Astrocyte (in vitro differentiated cells and primary cell): ENCODE measurements at regions not wholly inside any gene's neighbourhood (a gene's known extent, or its start where the extent isn't known, plus 50 kb on each side); places are given as distances from the start of the nearest gene placed in this dataset.

Source experiments
- DNase-seq: peaks from one replicate; pipeline ENCODE4 v3.0.0-alpha.2; 2010; ENCODE audit warnings: low read depth
- FAIRE-seq: peaks from 2 replicates; lab custom pipeline; 2011; peaks lifted over from hg19 to GRCh38; lab: Jason Lieb, UNC
- H2AFZ ChIP-seq: 2 replicates; pipeline ENCODE4 v1.6.0; 2012; ENCODE audit warnings: low read depth, low read length, inconsistent platforms
- H3K27ac ChIP-seq: 2 replicates; pipeline ENCODE4 v1.5.1; 2011; ENCODE audit warnings: low read depth, low read length, inconsistent platforms
- H3K27me3 ChIP-seq: 2 replicates; pipeline ENCODE4 v1.6.0; 2011; ENCODE audit warnings: low read length, inconsistent platforms; ENCODE audit not compliant: insufficient read depth
- H3K36me3 ChIP-seq: 2 replicates; pipeline ENCODE4 v1.5.1; 2011; ENCODE audit warnings: low read length, inconsistent platforms; ENCODE audit not compliant: insufficient read depth
- H3K4me1 ChIP-seq: 2 replicates; pipeline ENCODE4 v1.5.1; 2011; ENCODE audit warnings: low read length, inconsistent platforms; ENCODE audit not compliant: insufficient read depth
- H3K4me2 ChIP-seq: 2 replicates; pipeline ENCODE4 v1.6.0; 2012; ENCODE audit warnings: low read length, inconsistent platforms
- H3K4me3 ChIP-seq: 2 replicates; pipeline ENCODE4 v1.5.1; 2011; ENCODE audit warnings: low read depth, mild to moderate bottlenecking, low read length, inconsistent platforms; ENCODE audit not compliant: insufficient read depth
- H3K79me2 ChIP-seq: 2 replicates; pipeline ENCODE4 v1.6.0; 2012; ENCODE audit warnings: mild to moderate bottlenecking, low read length, inconsistent platforms; ENCODE audit not compliant: insufficient read depth
- H3K9ac ChIP-seq: 2 replicates; pipeline ENCODE4 v1.6.0; 2012; ENCODE audit warnings: mild to moderate bottlenecking, low read length, inconsistent platforms
- H3K9me3 ChIP-seq: 2 replicates; pipeline ENCODE4 v1.5.1; 2012; ENCODE audit warnings: low read depth, mild to moderate bottlenecking, low read length, inconsistent platforms; ENCODE audit not compliant: insufficient read depth
- H4K20me1 ChIP-seq: 2 replicates; pipeline ENCODE4 v1.6.0; 2012; ENCODE audit warnings: low read length, inconsistent platforms; ENCODE audit not compliant: insufficient read depth
- H3K27ac Mint-ChIP-seq: one replicate; pipeline ENCODE4 v1.8.0; 2021; ENCODE audit warnings: mild to moderate bottlenecking, mixed read lengths; ENCODE audit not compliant: unreplicated experiment
- H3K27me3 Mint-ChIP-seq: one replicate; pipeline ENCODE4 v1.8.0; 2021; ENCODE audit warnings: low read depth, mixed read lengths; ENCODE audit not compliant: unreplicated experiment
- H3K36me3 Mint-ChIP-seq: one replicate; pipeline ENCODE4 v1.8.0; 2021; ENCODE audit warnings: low read depth, mixed read lengths; ENCODE audit not compliant: unreplicated experiment
- H3K4me1 Mint-ChIP-seq: one replicate; pipeline ENCODE4 v1.8.0; 2021; ENCODE audit warnings: low read depth, mixed read lengths; ENCODE audit not compliant: unreplicated experiment
- H3K4me3 Mint-ChIP-seq: one replicate; pipeline ENCODE4 v1.8.0; 2021; ENCODE audit warnings: mild to moderate bottlenecking, moderate library complexity, mixed read lengths; ENCODE audit not compliant: unreplicated experiment
- H3K9me3 Mint-ChIP-seq: one replicate; pipeline ENCODE4 v1.8.0; 2021; ENCODE audit warnings: mild to moderate bottlenecking, mixed read lengths; ENCODE audit not compliant: unreplicated experiment
- EZH2 ChIP-seq: IDR thresholded peaks from 2 replicates; pipeline ENCODE4 v1.6.1; 2012; ENCODE audit warnings: mild to moderate bottlenecking, low read length, inconsistent platforms; ENCODE audit not compliant: insufficient read depth
- TF ChIP-seq, protein P1 (sequence below): IDR thresholded peaks from 2 replicates; pipeline ENCODE4 v1.5.1; 2011; ENCODE audit warnings: low read depth, mild to moderate bottlenecking, inconsistent platforms, low read length, moderate library complexity; ENCODE audit not compliant: insufficient read depth

DNA sequence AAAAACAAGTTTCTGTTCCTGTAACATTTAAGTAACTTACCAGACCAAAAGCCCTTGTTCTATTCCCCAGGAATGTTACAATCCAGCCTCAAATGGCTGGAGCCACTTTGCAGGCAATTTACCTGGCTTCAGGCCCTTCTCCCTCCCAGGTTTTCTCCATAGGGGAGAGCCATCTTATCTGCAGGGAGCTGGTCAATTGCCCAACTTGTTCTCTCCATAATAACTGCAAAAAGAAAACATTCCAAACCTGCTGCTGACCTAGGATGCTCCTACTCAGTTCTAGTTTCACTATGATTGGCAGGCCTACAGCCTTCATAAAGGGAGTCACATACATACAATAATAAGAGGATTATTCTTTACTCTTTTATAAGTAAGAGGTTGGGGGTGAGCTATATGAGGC is 670.7 kb downstream of the PCDH7 start:
- no peak for TF ChIP-seq EZH2
- TF ChIP-seq, protein P1, sequence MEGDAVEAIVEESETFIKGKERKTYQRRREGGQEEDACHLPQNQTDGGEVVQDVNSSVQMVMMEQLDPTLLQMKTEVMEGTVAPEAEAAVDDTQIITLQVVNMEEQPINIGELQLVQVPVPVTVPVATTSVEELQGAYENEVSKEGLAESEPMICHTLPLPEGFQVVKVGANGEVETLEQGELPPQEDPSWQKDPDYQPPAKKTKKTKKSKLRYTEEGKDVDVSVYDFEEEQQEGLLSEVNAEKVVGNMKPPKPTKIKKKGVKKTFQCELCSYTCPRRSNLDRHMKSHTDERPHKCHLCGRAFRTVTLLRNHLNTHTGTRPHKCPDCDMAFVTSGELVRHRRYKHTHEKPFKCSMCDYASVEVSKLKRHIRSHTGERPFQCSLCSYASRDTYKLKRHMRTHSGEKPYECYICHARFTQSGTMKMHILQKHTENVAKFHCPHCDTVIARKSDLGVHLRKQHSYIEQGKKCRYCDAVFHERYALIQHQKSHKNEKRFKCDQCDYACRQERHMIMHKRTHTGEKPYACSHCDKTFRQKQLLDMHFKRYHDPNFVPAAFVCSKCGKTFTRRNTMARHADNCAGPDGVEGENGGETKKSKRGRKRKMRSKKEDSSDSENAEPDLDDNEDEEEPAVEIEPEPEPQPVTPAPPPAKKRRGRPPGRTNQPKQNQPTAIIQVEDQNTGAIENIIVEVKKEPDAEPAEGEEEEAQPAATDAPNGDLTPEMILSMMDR, result no peak
- Mint-ChIP-seq H3K4me1 (peaks cover 3% of the 10 kb centered on the region), H3K27ac (no peak overlapping the region), H3K27me3 (no peaks in the 10 kb centered on the region), H3K4me3 (no peak overlapping the region), H3K36me3 (no peaks in the 10 kb centered on the region), H3K9me3 (no peaks in the 10 kb centered on the region)
- Histone ChIP-seq H2AFZ (no peak overlapping the region), H3K9me3 (no peaks in the 10 kb centered on the region), H4K20me1 (no peaks in the 10 kb centered on the region), H3K4me1 (no peaks in the 10 kb centered on the region), H3K79me2 (no peaks in the 10 kb centered on the region), H3K9ac (no peak overlapping the region), H3K36me3 (no peaks in the 10 kb centered on the region), H3K27me3 (no peaks in the 10 kb centered on the region), H3K4me2 (no peak overlapping the region), H3K4me3 (no peak overlapping the region), H3K27ac (no peak overlapping the region)
- FAIRE-seq, result no peak
- no peak for DNase-seq

GRCh38 chr4:31391976-31392375 is 671.8 kb downstream of the PCDH7 start:
- Mint-ChIP-seq H3K4me3 (no peak overlapping the region), H3K36me3 (no peaks in the 10 kb centered on the region), H3K27me3 (no peaks in the 10 kb centered on the region), H3K9me3 (no peaks in the 10 kb centered on the region), H3K4me1 (peaks cover 3% of the 10 kb centered on the region), H3K27ac (no peak overlapping the region)
- Histone ChIP-seq H4K20me1 (no peaks in the 10 kb centered on the region), H3K4me1 (no peaks in the 10 kb centered on the region), H3K4me3 (no peak overlapping the region), H2AFZ (no peak overlapping the region), H3K9ac (no peak overlapping the region), H3K4me2 (no peak overlapping the region), H3K9me3 (no peaks in the 10 kb centered on the region), H3K27ac (no peak overlapping the region), H3K79me2 (no peaks in the 10 kb centered on the region), H3K36me3 (no peaks in the 10 kb centered on the region), H3K27me3 (no peaks in the 10 kb centered on the region)
- FAIRE-seq (no peak), DNase-seq (no peak)
- TF ChIP-seq, protein P1, result no peak
- TF ChIP-seq EZH2, result no peak

GRCh38 chr4:31392923-31393322 is 672.8 kb downstream of the PCDH7 start:
- H3K4me3 Mint-ChIP-seq, result no peak overlapping the region
- Histone ChIP-seq H3K36me3 (no peaks in the 10 kb centered on the region), H2AFZ (no peak overlapping the region), H3K4me3 (no peak overlapping the region), H3K4me2 (no peak overlapping the region), H3K79me2 (no peaks in the 10 kb centered on the region), H3K27ac (no peak overlapping the region), H3K27me3 (no peaks in the 10 kb centered on the region), H3K9ac (no peak overlapping the region), H3K9me3 (no peaks in the 10 kb centered on the region), H4K20me1 (no peaks in the 10 kb centered on the region), H3K4me1 (no peaks in the 10 kb centered on the region)
- H3K27ac Mint-ChIP-seq, result no peak overlapping the region
- TF ChIP-seq, protein P1, result no peak
- no peak for TF ChIP-seq EZH2
- peaks cover 3% of the 10 kb centered on the region for H3K4me1 Mint-ChIP-seq
- DNase-seq (no peak), FAIRE-seq (no peak)
- no peaks in the 10 kb centered on the region for H3K27me3 Mint-ChIP-seq
- no peaks in the 10 kb centered on the region for H3K36me3 Mint-ChIP-seq
- H3K9me3 Mint-ChIP-seq, result no peaks in the 10 kb centered on the region
